ENCODE measurements at regions not wholly inside any gene's neighbourhood (a gene's known extent, or its start where the extent isn't known, plus 50 kb on each side); places are given as distances from the start of the nearest gene placed in this dataset.

GRCh38 chr12:58470266-58471010 lies 449.9 kb downstream of the LRIG3 start:
- H3K4me3 ChIP-seq (ENCODE audit: low read depth, low read length) = no peak overlapping the region
- DNase-seq (ENCODE audit: low read depth) = no peak
- TF ChIP-seq, protein P1, sequence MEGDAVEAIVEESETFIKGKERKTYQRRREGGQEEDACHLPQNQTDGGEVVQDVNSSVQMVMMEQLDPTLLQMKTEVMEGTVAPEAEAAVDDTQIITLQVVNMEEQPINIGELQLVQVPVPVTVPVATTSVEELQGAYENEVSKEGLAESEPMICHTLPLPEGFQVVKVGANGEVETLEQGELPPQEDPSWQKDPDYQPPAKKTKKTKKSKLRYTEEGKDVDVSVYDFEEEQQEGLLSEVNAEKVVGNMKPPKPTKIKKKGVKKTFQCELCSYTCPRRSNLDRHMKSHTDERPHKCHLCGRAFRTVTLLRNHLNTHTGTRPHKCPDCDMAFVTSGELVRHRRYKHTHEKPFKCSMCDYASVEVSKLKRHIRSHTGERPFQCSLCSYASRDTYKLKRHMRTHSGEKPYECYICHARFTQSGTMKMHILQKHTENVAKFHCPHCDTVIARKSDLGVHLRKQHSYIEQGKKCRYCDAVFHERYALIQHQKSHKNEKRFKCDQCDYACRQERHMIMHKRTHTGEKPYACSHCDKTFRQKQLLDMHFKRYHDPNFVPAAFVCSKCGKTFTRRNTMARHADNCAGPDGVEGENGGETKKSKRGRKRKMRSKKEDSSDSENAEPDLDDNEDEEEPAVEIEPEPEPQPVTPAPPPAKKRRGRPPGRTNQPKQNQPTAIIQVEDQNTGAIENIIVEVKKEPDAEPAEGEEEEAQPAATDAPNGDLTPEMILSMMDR (conservative IDR thresholded peaks at IDR 0.05; ENCODE audit: low read depth, low read length) = no peak

- no peak overlapping the region for H3K4me3 ChIP-seq (ENCODE audit: low read depth, low read length)
- DNase-seq (ENCODE audit: low read depth) = no peak
- TF ChIP-seq, protein P1 (conservative IDR thresholded peaks at IDR 0.05; ENCODE audit: low read depth, low read length) = no peak
Observed at GRCh38 chr12:58479401-58479800, 440.9 kb downstream of the LRIG3 start.

DNA sequence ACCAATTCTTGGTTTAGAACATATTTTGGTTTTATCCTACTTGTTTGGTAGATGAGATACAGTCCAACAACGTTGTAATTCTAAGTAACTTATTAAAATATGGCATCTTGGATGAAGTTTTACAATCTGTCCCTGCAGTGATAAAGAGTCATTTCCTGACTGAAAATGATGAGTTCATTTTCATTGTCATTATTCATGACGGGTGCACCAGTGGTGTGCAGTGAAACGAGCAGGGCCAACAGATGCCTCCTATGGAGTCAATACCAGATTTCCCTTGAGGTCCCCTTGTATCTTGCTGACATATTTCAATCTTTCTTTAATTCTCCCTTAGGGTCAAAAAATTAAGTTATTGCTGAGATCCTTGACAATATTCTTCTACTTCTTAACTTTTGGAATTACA lies 438.5 kb downstream of the LRIG3 start:
- TF ChIP-seq, protein P1 (conservative IDR thresholded peaks at IDR 0.05; ENCODE audit: low read depth, low read length) = no peak
- no peak overlapping the region for H3K4me3 ChIP-seq (ENCODE audit: low read depth, low read length)
- DNase-seq (ENCODE audit: low read depth) = no peak

- TF ChIP-seq, protein P1 (conservative IDR thresholded peaks at IDR 0.05; ENCODE audit: low read depth, low read length) = no peak
- peak; percentile 28 for DNase-seq (ENCODE audit: low read depth)
- H3K4me3 ChIP-seq (ENCODE audit: low read depth, low read length) = no peak overlapping the region
Observed at GRCh38 chr12:58487255-58487654, 433.0 kb downstream of the LRIG3 start.

- TF ChIP-seq, protein P1 (conservative IDR thresholded peaks at IDR 0.05; ENCODE audit: low read depth, low read length) = no peak
- DNase-seq (ENCODE audit: low read depth) = peak; percentile 63
- H3K4me3 ChIP-seq (ENCODE audit: low read depth, low read length) = no peak overlapping the region
Observed at GRCh38 chr12:58487678-58488161, 432.6 kb downstream of the LRIG3 start.

- DNase-seq (ENCODE audit: low read depth) = no peak
- TF ChIP-seq, protein P1 (conservative IDR thresholded peaks at IDR 0.05; ENCODE audit: low read depth, low read length) = no peak
- H3K4me3 ChIP-seq (ENCODE audit: low read depth, low read length) = no peak overlapping the region
Observed at GRCh38 chr12:58489394-58489793, 430.9 kb downstream of the LRIG3 start.

DNA sequence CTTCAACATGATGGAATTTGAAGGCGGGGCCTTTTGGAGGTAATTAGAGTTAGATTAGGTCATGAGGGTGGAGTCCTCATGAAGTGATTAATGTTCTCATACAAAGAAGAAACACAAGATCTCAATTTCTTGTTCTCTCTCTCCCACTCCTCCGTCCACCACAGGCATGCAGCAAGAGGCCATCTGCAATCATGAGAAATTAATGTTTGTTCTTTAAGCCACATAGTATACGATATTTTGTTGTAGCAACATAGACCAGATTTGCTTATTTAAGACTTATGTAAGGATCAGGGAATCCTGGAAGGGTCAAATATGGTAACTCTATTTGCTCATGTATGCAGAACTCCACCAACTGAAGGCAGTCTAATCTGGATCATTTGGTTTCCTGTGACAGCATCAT lies 429.0 kb downstream of the LRIG3 start:
- peak; percentile 47 for DNase-seq (ENCODE audit: low read depth)
- H3K4me3 ChIP-seq (ENCODE audit: low read depth, low read length) = no peak overlapping the region
- TF ChIP-seq, protein P1 (conservative IDR thresholded peaks at IDR 0.05; ENCODE audit: low read depth, low read length) = no peak
